GM21515 (cell line): ENCODE measurements at regions not wholly inside any gene's neighbourhood (a gene's known extent, or its start where the extent isn't known, plus 50 kb on each side); places are given as distances from the start of the nearest gene placed in this dataset.

ENCODE experiments used
- ATAC-seq: cut with Tn5 transposase; IDR thresholded peaks from one replicate; pipeline ENCODE4 v1.9.1; 2021; ENCODE audit not compliant: unreplicated experiment

DNA sequence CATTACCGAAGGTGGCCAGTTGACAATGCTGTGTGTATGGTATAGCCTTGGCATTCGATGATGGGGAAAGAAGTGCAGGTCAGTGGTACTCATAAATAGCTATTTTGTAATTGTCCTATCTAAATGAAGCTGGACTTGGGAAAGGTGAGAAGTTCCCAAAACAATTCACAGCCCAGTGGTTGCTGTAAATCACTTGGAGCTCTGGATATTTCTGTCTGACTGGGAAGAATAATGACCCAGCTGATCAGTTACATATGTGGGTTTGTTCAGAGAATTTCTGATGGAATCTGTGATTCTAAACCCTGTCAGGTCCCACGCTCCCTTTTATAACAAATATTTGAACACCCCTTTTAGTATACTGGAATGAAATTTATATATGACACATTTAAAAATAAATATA is 133.9 kb upstream of the PFN2 start:
- no peak for ATAC-seq

DNA sequence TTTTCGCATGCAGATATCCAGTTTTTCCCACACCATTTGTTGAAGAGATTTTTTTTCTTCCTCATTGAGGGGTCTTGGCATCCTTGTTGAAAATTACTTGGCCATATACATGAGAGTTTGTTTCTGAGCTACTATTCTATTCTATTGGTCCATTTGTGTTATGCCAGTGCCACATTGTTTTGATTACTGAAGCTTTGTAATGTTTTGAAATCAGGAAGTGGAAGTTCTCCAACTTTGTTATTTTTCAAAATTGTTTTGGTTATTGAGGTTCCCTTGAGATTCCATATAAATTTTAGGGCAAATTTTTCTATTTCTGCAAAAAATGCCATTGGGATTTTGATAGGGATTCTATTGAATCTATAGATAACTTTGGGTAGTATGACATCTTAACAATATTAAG is 130.3 kb upstream of the PFN2 start:
- no peak for ATAC-seq

DNA sequence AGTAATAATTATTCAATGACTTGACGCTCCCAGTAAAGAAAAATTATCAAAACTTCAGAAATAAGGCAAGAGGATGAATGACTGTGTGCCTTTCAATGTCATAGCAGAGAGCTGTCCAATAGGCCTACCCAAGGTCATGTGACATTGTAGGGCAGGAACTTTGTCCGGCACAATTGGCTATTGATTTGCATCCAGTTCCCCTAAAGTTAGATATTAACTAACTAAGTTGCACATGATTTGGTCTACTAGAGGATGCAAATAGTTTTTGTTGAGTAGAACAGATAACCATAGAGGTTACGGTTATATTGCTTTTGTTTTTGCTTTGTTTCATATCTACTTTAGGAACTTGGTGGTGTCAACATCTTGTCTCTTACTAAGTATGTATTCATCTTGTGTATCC is 127.9 kb upstream of the PFN2 start:
- ATAC-seq: no peak

DNA sequence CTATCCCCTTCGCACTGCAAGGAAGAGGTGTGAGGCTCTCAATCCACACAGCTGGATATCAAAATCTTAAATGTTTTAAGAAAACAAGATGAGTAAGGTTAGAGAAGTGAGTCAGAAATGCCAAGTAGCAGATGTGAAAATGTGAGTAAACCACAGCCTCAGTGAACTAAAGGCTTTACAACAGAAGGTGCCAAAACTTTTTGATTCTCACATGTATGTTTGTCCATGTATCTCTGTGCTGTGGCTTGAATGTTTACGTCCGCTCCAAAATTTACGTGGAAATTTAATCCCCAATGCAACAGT is 126.8 kb upstream of the PFN2 start:
- ATAC-seq: no peak

DNA sequence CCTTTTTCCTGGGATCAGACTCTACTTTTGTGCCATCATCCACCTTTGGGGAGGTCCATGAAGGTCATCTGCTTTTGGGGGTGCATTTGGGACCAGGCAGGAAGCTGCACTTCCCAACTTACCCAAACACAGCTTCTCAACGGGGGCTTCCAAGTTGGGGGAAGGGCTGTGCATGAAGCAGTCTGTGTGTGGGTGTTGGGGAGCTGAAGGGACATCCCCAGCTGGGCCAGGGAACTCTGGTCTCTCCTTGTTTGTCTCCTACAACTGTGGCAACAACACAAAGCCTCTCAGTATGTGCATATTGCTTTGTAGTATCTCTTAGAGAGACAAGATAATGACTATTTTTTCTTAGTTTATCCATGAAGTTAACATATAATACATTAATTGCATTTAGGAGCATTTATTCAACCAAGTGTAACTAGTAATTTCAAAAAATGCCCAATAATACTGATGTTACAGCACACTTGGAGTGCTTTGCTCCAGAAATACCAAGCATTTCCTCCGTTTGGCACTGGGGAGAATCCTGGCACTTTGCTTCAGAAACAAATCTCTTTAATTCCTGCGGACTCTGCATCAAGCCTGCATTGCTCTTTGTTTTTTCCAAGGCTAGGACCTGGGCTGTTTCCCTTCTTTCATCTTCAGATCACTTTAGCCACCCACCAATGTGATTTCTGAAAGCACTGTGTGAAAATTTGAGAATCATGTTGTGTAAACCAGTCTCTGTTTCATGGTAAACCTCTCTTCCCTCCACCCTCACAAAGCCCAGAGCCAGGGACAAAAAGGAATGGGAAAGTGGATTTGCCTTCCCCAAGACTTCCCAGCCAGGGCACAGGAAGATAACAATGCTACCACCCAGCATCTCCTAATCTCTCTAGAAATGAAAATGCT is 126.2 kb upstream of the PFN2 start:
- no peak for ATAC-seq

DNA sequence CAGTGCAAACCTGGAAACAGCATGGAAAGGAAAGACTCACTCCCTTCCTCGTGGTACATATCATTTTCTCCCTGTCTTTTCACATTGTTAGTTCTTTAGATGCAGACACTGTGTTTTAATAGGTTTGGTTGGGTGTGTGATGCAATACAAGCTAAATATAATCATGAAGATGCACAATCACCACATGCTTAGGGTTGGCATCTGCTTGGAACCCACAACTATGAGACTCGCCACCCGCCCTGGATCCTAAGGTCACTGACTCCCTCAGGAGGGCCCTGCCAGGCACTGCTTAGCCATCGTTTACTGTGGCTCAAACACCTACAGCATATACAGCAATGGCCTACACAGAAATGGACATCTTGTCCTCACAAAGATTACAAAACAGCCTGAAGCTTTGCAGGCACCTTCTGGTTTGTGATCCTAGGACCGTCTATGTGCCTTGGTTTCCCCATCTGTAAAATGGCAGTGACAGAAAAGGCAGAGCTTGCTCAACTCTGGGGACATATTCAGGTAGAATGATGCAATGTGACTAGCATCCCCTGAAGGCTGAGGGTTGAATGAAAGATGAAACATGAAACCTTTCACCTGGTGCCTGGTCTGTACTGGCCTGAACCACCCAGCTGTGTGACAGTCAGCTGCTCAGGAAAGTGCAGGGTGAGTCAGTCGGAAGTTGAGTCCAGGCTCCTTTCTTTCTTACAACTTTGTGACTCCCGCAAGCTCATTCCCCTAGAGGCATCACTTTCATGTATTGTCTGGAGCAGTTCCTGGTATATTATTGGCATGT is 123.6 kb upstream of the PFN2 start:
- no peak for ATAC-seq

DNA sequence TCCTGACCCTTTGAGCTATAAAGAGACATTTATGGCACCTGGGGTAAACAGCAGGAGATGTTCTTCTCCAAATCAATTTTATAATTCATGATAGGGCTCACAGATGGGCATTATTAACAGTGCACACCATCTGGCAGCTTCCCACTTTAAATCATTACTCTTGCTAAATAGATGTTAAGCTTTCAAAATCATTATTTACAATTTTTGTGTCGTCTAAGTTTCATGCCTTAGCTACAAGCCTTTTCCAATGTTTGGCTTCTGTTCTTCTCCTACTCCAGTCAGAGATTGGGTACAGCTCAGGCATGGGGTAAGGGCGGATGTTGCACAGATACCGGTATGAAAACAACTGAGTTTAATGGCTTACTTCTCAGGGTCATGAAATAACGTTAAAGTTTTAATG is 120.9 kb upstream of the PFN2 start:
- no peak for ATAC-seq

DNA sequence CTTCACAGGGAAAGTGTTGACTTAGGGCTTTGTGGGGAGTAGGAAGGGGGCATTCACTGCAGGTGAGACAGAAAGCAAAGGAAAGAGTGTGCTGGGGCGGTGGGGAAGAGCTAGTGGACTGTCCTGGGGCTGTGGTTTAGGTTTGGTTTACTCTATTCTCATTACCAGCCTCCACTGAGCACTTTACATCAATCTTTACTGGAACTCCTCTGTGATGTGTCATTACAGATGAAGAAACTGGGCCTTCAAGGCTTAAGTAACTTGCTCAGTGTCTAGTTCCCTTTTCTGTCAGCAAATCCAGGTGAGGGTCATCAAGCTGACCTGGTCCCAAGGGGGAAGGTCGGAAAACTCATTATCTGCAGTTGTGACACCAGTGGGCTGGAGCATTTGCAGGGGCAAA is 120.2 kb upstream of the PFN2 start:
- ATAC-seq: no peak

DNA sequence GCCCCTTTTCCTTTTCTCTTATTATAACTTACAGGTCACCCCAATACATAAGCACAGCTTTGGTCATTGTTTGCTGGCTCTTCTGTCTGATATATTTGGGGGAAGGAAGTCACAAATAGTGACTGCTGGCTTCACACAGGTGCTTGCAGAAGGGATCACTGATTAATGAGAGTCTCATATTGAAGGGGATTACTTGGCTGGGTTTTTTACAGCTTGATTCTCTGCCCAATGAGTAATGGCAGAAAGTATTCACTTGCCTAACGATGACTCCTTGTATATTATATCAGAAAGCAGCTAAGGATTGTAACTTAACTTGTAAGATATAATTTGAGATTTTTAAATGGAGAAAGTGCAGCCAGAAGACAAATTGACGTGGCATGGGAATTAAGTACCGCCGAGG is 119.3 kb upstream of the PFN2 start:
- no peak for ATAC-seq

DNA sequence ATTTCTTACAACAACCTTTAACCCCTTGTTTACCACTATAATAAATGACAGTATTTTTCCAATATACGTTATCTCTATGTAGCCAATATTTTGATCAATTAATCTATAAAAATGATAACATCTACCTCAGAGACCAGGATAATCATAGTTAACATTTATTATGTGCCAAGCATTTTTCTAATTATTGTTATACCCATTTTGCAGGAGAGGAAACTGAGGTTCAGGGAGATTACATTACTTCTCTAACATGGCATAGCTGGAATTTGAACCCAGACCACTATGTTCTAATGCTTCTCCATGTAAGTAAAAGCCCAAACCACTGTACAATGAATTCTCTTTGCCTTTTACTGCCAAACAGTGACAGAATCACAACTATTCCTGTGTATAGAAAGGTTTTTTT is 113.4 kb upstream of the PFN2 start:
- ATAC-seq: no peak

DNA sequence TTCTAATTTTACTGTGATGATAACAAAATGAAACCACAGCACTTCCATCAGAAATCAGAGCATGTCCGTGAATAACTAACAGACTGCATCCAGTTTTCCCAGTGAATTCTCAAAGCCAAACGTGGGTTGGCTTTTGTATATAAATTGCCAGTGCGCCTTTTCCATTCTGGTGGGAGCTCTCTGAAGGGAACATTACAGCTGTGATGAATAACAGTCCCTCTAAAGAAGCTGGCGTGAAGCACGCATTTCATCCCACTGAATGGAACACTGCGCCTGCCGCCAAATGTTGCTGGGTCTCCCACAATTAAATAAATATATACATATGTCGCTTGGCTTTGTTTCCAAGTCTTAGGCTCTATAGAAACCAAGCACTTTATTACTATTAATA is 113.0 kb upstream of the PFN2 start:
- ATAC-seq: no peak

DNA sequence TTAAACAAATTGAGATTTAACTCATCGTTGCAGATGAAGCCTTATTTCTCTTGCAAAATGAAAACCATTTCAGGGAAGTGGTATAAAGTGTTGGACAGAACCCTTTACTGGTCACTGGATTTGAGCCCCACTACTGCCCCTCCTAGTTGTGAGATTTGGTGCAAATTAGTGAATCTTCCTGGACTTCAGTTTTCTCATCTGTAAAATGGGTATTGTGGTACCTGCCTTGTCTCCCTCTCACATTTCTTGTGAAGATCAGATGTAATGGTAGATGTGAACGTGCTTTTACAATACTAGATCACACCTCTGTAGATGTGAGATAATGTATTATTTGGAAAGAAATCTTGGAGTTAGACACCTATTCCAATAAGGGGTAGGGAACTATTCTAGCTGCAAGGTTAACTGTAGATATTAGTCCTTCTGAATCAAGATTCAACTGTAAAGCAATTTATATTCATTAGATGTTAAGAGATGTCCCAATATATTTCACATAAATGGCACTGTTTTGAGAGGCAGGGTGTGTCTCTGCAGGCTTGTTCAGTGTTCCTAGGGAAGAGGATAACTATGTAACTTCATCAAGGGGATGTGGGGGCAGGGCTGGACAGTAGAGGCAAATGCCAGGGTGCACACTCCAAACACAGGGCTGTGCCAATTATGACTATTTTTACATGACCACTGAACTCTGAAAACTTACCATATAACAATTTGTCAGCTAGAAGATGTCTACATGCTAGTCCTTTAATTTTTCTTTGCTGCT is 112.4 kb upstream of the PFN2 start:
- no peak for ATAC-seq

DNA sequence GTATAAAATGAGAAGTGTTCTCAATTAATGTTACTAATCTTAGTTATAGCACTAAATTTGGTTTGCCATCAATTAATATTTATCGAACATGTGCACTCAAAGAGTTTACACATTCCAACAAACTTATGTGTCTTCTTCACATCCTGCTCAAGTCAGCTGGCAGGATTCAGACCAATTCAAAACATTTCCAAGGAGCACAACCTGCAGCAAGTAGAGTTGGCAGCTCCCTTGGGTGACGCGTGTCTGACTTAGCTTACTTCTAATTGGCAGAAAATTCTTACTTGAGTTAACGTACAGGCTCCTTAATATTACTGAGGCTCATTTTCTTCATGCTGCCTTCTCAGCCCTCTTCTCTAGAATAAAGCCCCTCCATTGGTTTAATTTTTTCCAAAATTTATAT is 110.4 kb upstream of the PFN2 start:
- no peak for ATAC-seq

DNA sequence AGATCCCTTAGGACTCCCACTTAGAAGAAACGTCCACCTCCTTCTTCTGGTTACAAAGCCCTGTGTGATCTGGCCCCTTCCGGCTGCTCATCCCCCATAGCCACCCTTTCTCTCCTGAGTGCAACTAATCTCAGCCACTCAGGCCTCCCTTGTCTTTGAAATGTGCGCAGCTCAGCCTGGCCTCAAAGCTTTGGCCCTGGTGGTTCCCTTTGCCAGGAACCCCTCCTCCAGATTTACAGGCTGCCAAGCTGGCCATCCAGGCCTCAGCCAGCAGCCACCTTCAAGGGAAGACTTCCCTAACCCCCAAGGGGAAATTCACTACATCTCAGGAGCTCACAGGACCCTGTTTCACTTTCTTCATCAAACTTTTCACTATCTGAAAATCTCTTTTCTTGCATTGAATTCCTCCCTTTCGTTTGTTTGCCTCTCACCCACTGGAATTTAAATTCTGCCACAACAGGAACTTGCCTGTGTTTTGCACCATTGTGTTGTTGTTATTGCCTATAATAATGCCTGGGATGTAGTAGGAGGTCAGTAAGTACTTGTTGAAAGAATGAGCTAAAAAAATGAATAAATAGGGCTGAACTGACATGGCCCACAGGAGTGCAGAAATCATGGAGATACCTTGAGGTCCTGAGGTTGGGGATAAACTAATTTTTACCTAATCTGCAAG is 109.5 kb upstream of the PFN2 start:
- no peak for ATAC-seq

DNA sequence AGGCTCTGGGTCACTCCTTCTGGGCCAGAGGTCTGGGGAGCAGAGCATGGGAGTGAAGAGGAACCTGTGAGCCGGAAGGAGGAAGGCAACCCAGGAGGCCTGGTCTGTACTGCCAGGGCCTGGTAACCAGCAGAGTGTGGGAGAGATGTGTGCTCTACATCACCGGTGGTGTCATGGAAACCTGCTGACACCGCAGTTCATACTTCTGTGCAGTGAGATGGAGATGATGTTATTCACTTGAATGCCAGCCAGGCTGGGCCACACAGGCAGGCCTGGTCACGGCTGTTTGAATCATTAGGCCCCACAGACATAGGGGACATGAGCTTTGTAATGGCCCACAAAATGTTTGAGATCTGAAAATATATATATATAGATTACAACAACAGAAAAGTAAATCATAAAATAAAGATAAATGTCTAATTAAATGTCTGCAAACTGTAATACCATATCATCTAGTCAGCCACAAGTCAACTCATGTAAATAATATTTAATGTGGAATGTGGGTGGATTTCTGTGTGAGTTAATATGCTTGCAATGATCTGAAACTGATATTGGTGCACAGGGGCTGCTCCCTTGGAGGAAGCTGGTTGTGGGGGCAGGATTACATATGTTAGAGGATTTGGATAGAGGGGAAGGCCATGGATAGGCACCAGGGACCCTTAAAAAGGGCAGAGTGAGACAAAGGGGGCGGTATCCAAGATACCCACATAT is 108.5 kb upstream of the PFN2 start:
- ATAC-seq: no peak

DNA sequence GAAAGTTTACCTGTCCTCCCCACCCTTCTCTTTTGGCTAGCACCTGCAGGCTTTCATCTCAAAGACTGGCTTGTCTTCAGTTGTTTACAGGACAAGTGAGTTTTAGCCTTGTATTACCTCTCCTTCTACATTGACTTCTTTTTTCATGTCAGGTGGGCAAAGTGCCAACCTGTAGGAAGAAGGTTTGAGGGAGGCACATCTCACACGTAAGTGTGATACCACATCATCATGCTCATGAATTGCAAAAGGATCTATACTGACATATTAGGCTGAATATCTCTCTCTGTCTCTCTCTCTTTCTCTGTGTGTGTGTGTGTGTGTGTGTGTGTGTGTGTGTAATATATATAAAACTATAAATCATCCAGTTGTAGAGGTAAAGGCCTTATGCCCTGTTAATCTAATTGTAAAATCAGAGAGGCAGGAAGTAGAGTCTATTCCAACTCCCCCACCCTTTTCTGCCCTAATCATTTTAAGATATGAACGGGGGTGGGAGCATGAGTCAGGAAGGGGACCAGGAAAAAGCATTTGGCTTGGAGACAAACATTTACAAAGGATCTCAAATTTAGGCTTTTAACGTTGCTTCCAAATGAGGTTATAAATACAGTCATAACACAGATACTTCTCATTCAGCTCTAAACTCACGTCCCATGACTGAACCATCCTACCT is 107.0 kb upstream of the PFN2 start:
- ATAC-seq: no peak

DNA sequence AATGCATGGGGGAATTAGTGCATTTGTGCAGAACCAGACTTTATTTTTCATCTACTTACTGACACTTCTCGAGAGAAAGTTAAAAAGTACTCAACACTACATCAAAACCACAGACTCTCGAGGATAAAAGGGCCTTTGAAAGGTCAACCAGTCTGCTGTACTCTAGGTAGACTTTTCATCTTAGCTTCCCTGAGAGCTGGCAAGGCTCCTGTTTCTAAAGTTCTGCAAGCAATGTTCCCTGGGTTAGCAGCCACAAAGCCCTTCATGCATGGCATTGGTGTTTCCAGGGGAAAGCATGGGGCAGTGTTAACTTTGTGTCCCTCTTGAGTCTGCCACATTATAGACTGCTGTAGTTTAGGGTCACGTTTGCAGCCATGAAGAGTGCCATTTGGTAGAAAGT is 106.4 kb upstream of the PFN2 start:
- no peak for ATAC-seq

DNA sequence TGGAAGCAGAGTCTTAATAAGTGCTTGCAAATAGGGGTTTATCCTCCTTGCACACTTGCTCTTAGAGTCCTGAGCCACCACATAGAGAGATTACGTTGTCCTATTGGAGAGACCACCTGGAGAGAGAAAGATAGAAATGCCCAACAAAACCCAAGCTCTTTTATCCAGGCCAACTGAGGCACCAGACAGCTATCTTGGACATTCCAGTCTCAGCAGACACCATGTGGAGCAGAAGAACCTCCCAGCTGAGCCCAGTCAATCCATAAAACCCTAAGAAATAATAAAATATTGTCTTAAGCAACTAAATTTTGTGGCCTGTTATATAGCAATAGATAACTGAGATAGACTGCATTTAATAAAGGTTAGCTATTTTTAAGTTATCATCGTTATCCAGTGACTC is 105.7 kb upstream of the PFN2 start:
- no peak for ATAC-seq

DNA sequence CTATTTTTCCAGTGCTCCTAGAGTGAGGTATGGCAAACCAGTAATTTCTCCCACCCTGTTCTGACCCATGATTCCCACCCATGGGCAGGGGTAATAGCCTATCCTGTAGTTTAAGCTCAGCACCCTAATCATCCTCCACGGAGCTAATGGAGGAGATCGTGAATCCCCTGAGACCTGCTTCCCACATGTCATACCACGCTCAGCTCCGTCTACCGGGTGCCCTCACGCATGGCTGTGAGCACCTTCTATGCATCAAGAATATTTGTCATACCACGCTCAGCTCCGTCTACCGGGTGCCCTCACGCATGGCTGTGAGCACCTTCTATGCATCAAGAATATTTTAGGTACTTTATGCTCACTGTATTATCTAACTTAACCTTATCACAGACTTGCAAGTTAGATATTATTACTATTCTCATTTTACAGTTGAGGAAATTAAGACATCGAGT is 104.7 kb upstream of the PFN2 start:
- no peak for ATAC-seq
